ENCODE measurements at regions not wholly inside any gene's neighbourhood (a gene's known extent, or its start where the extent isn't known, plus 50 kb on each side); places are given as distances from the start of the nearest gene placed in this dataset.

DNA sequence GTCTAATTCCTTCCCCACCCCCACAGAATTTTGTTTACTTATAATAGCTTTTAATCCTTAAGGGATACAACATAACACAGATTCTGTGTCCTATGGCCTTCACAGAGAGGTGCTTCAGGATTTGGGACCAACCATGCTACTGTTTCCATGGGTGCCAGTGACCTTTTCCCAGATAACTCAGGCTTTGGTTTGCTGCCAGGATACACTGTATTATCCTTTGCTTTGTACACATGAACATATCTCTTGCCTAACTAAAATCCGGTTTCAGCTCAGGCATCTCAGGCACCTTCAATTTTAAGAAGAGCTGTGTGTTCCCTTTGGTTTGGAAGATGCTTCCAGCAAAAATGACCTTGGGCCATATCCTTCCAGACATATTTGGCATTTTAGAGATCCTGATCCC lies 428.4 kb upstream of the CDH5 start:
- H3K4me1 ChIP-seq (ENCODE audit: control insufficient read depth, low read length) = no peaks in the 10 kb centered on the region
- no peak overlapping the region for H3K4me2 ChIP-seq (ENCODE audit: low read length)
- no peaks in the 10 kb centered on the region for H3K27me3 ChIP-seq (ENCODE audit: control insufficient read depth, low read length)
- H4K20me1 ChIP-seq (ENCODE audit: control insufficient read depth, insufficient read depth, low read depth, low read length) = no peaks in the 10 kb centered on the region
- H3K4me3 ChIP-seq (ENCODE audit: low read length) = no peak overlapping the region
- TF ChIP-seq EZH2phosphoT487 (IDR thresholded peaks at IDR 0.05; ENCODE audit: borderline replicate concordance, low read length) = no peak
- TF ChIP-seq, protein P1, sequence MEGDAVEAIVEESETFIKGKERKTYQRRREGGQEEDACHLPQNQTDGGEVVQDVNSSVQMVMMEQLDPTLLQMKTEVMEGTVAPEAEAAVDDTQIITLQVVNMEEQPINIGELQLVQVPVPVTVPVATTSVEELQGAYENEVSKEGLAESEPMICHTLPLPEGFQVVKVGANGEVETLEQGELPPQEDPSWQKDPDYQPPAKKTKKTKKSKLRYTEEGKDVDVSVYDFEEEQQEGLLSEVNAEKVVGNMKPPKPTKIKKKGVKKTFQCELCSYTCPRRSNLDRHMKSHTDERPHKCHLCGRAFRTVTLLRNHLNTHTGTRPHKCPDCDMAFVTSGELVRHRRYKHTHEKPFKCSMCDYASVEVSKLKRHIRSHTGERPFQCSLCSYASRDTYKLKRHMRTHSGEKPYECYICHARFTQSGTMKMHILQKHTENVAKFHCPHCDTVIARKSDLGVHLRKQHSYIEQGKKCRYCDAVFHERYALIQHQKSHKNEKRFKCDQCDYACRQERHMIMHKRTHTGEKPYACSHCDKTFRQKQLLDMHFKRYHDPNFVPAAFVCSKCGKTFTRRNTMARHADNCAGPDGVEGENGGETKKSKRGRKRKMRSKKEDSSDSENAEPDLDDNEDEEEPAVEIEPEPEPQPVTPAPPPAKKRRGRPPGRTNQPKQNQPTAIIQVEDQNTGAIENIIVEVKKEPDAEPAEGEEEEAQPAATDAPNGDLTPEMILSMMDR (IDR thresholded peaks at IDR 0.05; ENCODE audit: low read depth, low read length, poor library complexity, severe bottlenecking) = no peak
- no peaks in the 10 kb centered on the region for H3K36me3 ChIP-seq (ENCODE audit: control insufficient read depth, low read length)
- no peaks in the 10 kb centered on the region for H3F3A ChIP-seq (ENCODE audit: control insufficient read depth, insufficient read depth)
- no peaks in the 10 kb centered on the region for H3K9me3 ChIP-seq (ENCODE audit: control insufficient read depth, insufficient read depth, low read length)
- no peaks in the 10 kb centered on the region for H3K79me2 ChIP-seq (ENCODE audit: control insufficient read depth, low read length)
- H3K9me2 ChIP-seq (replicated peaks; ENCODE audit: control insufficient read depth, low read length) = no peaks in the 10 kb centered on the region
- no peak overlapping the region for H3K27ac ChIP-seq (ENCODE audit: low read depth, low read length)

DNA sequence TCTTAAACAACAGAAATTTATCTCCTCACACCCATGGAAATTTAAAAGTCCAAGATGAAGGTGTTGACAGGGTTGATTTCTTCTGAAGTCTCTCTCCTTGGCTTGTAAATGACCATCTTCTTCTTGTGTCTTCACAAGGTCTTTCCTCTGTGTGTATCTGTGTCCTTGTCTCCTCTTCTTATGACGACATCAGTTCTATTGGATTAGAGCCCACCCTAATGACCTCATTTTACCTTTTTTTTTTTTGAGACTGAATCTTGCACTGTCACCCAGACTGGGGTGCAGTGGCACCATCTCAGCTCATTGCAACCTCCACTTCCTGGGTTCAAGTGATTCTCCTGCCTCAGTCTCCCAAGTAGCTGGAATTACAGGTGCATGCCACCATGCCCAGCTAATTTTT lies 429.0 kb upstream of the CDH5 start:
- no peak overlapping the region for H3K27ac ChIP-seq (ENCODE audit: low read depth, low read length)
- H3K9me2 ChIP-seq (replicated peaks; ENCODE audit: control insufficient read depth, low read length) = no peaks in the 10 kb centered on the region
- no peaks in the 10 kb centered on the region for H3K9me3 ChIP-seq (ENCODE audit: control insufficient read depth, insufficient read depth, low read length)
- H3K36me3 ChIP-seq (ENCODE audit: control insufficient read depth, low read length) = no peaks in the 10 kb centered on the region
- H3K4me2 ChIP-seq (ENCODE audit: low read length) = no peak overlapping the region
- H3K4me1 ChIP-seq (ENCODE audit: control insufficient read depth, low read length) = no peaks in the 10 kb centered on the region
- no peak overlapping the region for H3K4me3 ChIP-seq (ENCODE audit: low read length)
- H4K20me1 ChIP-seq (ENCODE audit: control insufficient read depth, insufficient read depth, low read depth, low read length) = no peaks in the 10 kb centered on the region
- no peaks in the 10 kb centered on the region for H3F3A ChIP-seq (ENCODE audit: control insufficient read depth, insufficient read depth)
- TF ChIP-seq, protein P1 (IDR thresholded peaks at IDR 0.05; ENCODE audit: low read depth, low read length, poor library complexity, severe bottlenecking) = no peak
- TF ChIP-seq EZH2phosphoT487 (IDR thresholded peaks at IDR 0.05; ENCODE audit: borderline replicate concordance, low read length) = no peak
- no peaks in the 10 kb centered on the region for H3K27me3 ChIP-seq (ENCODE audit: control insufficient read depth, low read length)
- H3K79me2 ChIP-seq (ENCODE audit: control insufficient read depth, low read length) = no peaks in the 10 kb centered on the region

DNA sequence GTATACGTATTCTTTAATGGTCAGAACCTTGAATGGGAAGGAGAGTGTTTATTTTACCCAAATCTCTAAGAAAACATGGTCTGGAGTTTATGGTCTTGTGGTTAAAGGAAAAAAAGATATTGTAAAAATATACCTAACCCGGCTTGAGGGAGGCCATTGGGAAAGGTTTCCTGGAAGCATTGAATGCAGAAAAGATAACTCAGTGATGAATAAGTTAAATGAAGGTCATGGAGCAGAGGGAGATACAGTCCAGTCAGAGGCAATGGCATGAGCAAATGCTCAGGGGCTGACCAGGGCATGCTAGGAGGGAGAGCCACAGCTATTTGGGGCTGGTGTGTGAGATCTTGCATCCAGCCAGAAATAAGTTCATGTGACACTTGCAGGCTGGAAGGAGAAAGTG lies 430.4 kb upstream of the CDH5 start:
- Histone ChIP-seq H3K36me3 (ENCODE audit: control insufficient read depth, low read length) (no peaks in the 10 kb centered on the region), H3K79me2 (ENCODE audit: control insufficient read depth, low read length) (no peaks in the 10 kb centered on the region), H3K4me3 (ENCODE audit: low read length) (no peak overlapping the region), H3K27me3 (ENCODE audit: control insufficient read depth, low read length) (no peaks in the 10 kb centered on the region), H3F3A (ENCODE audit: control insufficient read depth, insufficient read depth) (no peaks in the 10 kb centered on the region), H3K27ac (ENCODE audit: low read depth, low read length) (no peak overlapping the region), H3K4me2 (ENCODE audit: low read length) (no peak overlapping the region), H4K20me1 (ENCODE audit: control insufficient read depth, insufficient read depth, low read depth, low read length) (no peaks in the 10 kb centered on the region), H3K4me1 (ENCODE audit: control insufficient read depth, low read length) (no peaks in the 10 kb centered on the region), H3K9me3 (ENCODE audit: control insufficient read depth, insufficient read depth, low read length) (no peaks in the 10 kb centered on the region), H3K9me2 (replicated peaks; ENCODE audit: control insufficient read depth, low read length) (no peaks in the 10 kb centered on the region)
- TF ChIP-seq, protein P1 (IDR thresholded peaks at IDR 0.05; ENCODE audit: low read depth, low read length, poor library complexity, severe bottlenecking) = no peak
- no peak for TF ChIP-seq EZH2phosphoT487 (IDR thresholded peaks at IDR 0.05; ENCODE audit: borderline replicate concordance, low read length)

DNA sequence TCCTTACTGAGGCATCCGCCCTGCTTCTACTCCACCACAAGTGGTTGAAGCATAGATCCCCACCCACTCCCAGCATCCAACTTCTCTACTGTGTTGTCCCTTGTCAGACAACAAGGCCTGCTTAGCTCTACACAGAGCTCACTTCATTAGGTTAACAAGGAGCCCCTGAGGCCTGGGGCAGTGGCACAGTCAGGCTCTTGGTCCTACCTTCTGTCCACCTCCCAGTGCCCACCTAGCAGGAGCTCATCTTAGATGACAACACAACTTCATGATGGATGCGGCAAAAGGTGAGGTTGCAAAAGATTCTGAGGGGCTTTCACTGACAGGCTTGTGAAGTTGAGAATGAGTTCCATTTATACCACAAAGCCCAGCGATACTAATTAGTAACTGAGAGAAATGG lies 432.0 kb upstream of the CDH5 start:
- Histone ChIP-seq H4K20me1 (ENCODE audit: control insufficient read depth, insufficient read depth, low read depth, low read length) (no peaks in the 10 kb centered on the region), H3K4me3 (ENCODE audit: low read length) (no peak overlapping the region), H3K36me3 (ENCODE audit: control insufficient read depth, low read length) (no peaks in the 10 kb centered on the region), H3K79me2 (ENCODE audit: control insufficient read depth, low read length) (no peaks in the 10 kb centered on the region), H3K9me3 (ENCODE audit: control insufficient read depth, insufficient read depth, low read length) (no peaks in the 10 kb centered on the region), H3K27ac (ENCODE audit: low read depth, low read length) (no peak overlapping the region), H3K9me2 (replicated peaks; ENCODE audit: control insufficient read depth, low read length) (no peaks in the 10 kb centered on the region), H3K4me1 (ENCODE audit: control insufficient read depth, low read length) (no peaks in the 10 kb centered on the region), H3K27me3 (ENCODE audit: control insufficient read depth, low read length) (no peaks in the 10 kb centered on the region), H3F3A (ENCODE audit: control insufficient read depth, insufficient read depth) (no peaks in the 10 kb centered on the region), H3K4me2 (ENCODE audit: low read length) (no peak overlapping the region)
- no peak for TF ChIP-seq EZH2phosphoT487 (IDR thresholded peaks at IDR 0.05; ENCODE audit: borderline replicate concordance, low read length)
- TF ChIP-seq, protein P1 (IDR thresholded peaks at IDR 0.05; ENCODE audit: low read depth, low read length, poor library complexity, severe bottlenecking) = no peak

All from DOHH2 (cell line).